Muscle layer of colon (tissue), 2 donors: ENCODE measurements at regions not wholly inside any gene's neighbourhood (a gene's known extent, or its start where the extent isn't known, plus 50 kb on each side); places are given as distances from the start of the nearest gene placed in this dataset.

Experiments
- H3K27ac ChIP-seq: one replicate; pipeline ENCODE4 v1.7.0; 2013; ENCODE audit warnings: low read depth, mild to moderate bottlenecking, low read length, moderate library complexity
- H3K27me3 ChIP-seq, 2 donors: one replicate each; pipeline ENCODE4 v1.7.0; 2013; ENCODE audit warnings: low read length in 2 of 2, mild to moderate bottlenecking in 2 of 2; ENCODE audit not compliant: insufficient read depth in 2 of 2, control insufficient read depth in 1 of 2
- H3K36me3 ChIP-seq: one replicate; pipeline ENCODE4 v1.7.0; 2013; ENCODE audit warnings: mild to moderate bottlenecking, low read length; ENCODE audit not compliant: insufficient read depth
- H3K4me1 ChIP-seq: one replicate; pipeline ENCODE4 v1.7.0; 2013; ENCODE audit warnings: mild to moderate bottlenecking, low read length; ENCODE audit not compliant: insufficient read depth
- H3K4me3 ChIP-seq, 2 donors: one replicate each; pipeline ENCODE4 v1.7.0; 2013; ENCODE audit warnings: low read length in 2 of 2, low read depth in 1 of 2, mild to moderate bottlenecking in 1 of 2, moderate library complexity in 1 of 2
- H3K9ac ChIP-seq: one replicate; pipeline ENCODE4 v1.7.0; 2013; ENCODE audit warnings: low read length
- H3K9me3 ChIP-seq: one replicate; pipeline ENCODE4 v1.7.0; 2013; ENCODE audit warnings: mild to moderate bottlenecking, low read length
- donor health status: abdominal sarcoma.
- donor health status: Adenocarcinoma of cecum.

GRCh38 chr14:99067141-99067920, 204.7 kb downstream of the BCL11B start:
- no peaks in the 10 kb centered on the region for H3K36me3 ChIP-seq
- no peaks in the 10 kb centered on the region for H3K9me3 ChIP-seq
- no peaks in the 10 kb centered on the region for H3K27me3 ChIP-seq
- no peak overlapping the region for H3K4me3 ChIP-seq
- no peak overlapping the region for H3K27ac ChIP-seq
- no peaks in the 10 kb centered on the region for H3K4me1 ChIP-seq
- H3K9ac ChIP-seq, result no peak overlapping the region

- no peak overlapping the region for H3K4me3 ChIP-seq
- H3K9ac ChIP-seq, result no peak overlapping the region
- no peaks in the 10 kb centered on the region for H3K9me3 ChIP-seq
- H3K36me3 ChIP-seq, result no peaks in the 10 kb centered on the region
- no peaks in the 10 kb centered on the region for H3K4me1 ChIP-seq
- H3K27me3 ChIP-seq, result no peaks in the 10 kb centered on the region
- H3K27ac ChIP-seq, result no peak overlapping the region
Observed at GRCh38 chr14:99067927-99068326, 204.1 kb downstream of the BCL11B start.

GRCh38 chr14:99069946-99070345, 202.1 kb downstream of the BCL11B start:
- Histone ChIP-seq H3K9ac (no peak overlapping the region), H3K27ac (no peak overlapping the region), H3K4me3 (no peak overlapping the region), H3K27me3 (no peaks in the 10 kb centered on the region), H3K36me3 (no peaks in the 10 kb centered on the region), H3K4me1 (no peaks in the 10 kb centered on the region), H3K9me3 (no peaks in the 10 kb centered on the region)

- H3K9me3 ChIP-seq, result no peaks in the 10 kb centered on the region
- no peaks in the 10 kb centered on the region for H3K36me3 ChIP-seq
- H3K9ac ChIP-seq, result no peak overlapping the region
- H3K4me1 ChIP-seq, result no peaks in the 10 kb centered on the region
- H3K27ac ChIP-seq, result no peak overlapping the region
- H3K27me3 ChIP-seq, result no peaks in the 10 kb centered on the region
- H3K4me3 ChIP-seq, result no peak overlapping the region
Observed at GRCh38 chr14:99072433-99072832, 199.6 kb downstream of the BCL11B start.

GRCh38 chr14:99072956-99073355, 199.0 kb downstream of the BCL11B start:
- no peak overlapping the region for H3K9ac ChIP-seq

GRCh38 chr14:99073431-99073830, 198.6 kb downstream of the BCL11B start:
- Histone ChIP-seq H3K27ac (no peak overlapping the region), H3K9me3 (no peaks in the 10 kb centered on the region), H3K4me3 (no peak overlapping the region), H3K36me3 (no peaks in the 10 kb centered on the region), H3K4me1 (no peaks in the 10 kb centered on the region), H3K9ac (no peak overlapping the region), H3K27me3 (no peaks in the 10 kb centered on the region)

More at GRCh38 chr14:99072956-99073355, 199.0 kb downstream of the BCL11B start:
- Histone ChIP-seq H3K27me3 (no peaks in the 10 kb centered on the region), H3K4me1 (no peaks in the 10 kb centered on the region), H3K4me3 (no peak overlapping the region), H3K36me3 (no peaks in the 10 kb centered on the region), H3K9me3 (no peaks in the 10 kb centered on the region), H3K27ac (no peak overlapping the region)

- H3K9me3 ChIP-seq, result no peaks in the 10 kb centered on the region
- no peaks in the 10 kb centered on the region for H3K27me3 ChIP-seq
- no peak overlapping the region for H3K27ac ChIP-seq
- no peak overlapping the region for H3K9ac ChIP-seq
- H3K36me3 ChIP-seq, result no peaks in the 10 kb centered on the region
- H3K4me3 ChIP-seq, result no peak overlapping the region
- H3K4me1 ChIP-seq, result no peaks in the 10 kb centered on the region
Observed at GRCh38 chr14:99075061-99075460, 196.9 kb downstream of the BCL11B start.

- no peaks in the 10 kb centered on the region for H3K36me3 ChIP-seq
- H3K9me3 ChIP-seq, result no peaks in the 10 kb centered on the region
- H3K9ac ChIP-seq, result no peak overlapping the region
- H3K27ac ChIP-seq, result no peak overlapping the region
- H3K4me1 ChIP-seq, result no peaks in the 10 kb centered on the region
- H3K27me3 ChIP-seq, result no peaks in the 10 kb centered on the region
- no peak overlapping the region for H3K4me3 ChIP-seq
Observed at GRCh38 chr14:99075771-99076375, 196.1 kb downstream of the BCL11B start.

- Histone ChIP-seq H3K4me1 (no peaks in the 10 kb centered on the region), H3K27me3 (no peaks in the 10 kb centered on the region), H3K9ac (no peak overlapping the region), H3K4me3 (no peak overlapping the region), H3K9me3 (no peaks in the 10 kb centered on the region), H3K27ac (no peak overlapping the region), H3K36me3 (no peaks in the 10 kb centered on the region)
Observed at GRCh38 chr14:99077076-99077843, 194.7 kb downstream of the BCL11B start.

- no peaks in the 10 kb centered on the region for H3K36me3 ChIP-seq
- no peak overlapping the region for H3K9ac ChIP-seq
- no peak overlapping the region for H3K27ac ChIP-seq
- H3K9me3 ChIP-seq, result no peaks in the 10 kb centered on the region
- H3K4me3 ChIP-seq, result no peak overlapping the region
- no peaks in the 10 kb centered on the region for H3K27me3 ChIP-seq
- H3K4me1 ChIP-seq, result no peaks in the 10 kb centered on the region
Observed at GRCh38 chr14:99077844-99078236, 194.2 kb downstream of the BCL11B start.

GRCh38 chr14:99078426-99078825, 193.6 kb downstream of the BCL11B start:
- H3K4me3 ChIP-seq, result no peak overlapping the region
- H3K9ac ChIP-seq, result no peak overlapping the region
- no peaks in the 10 kb centered on the region for H3K4me1 ChIP-seq
- no peak overlapping the region for H3K27ac ChIP-seq
- no peaks in the 10 kb centered on the region for H3K27me3 ChIP-seq
- H3K36me3 ChIP-seq, result no peaks in the 10 kb centered on the region
- no peaks in the 10 kb centered on the region for H3K9me3 ChIP-seq
